Endothelial cell of umbilical vein (primary cell): ENCODE measurements at regions not wholly inside any gene's neighbourhood (a gene's known extent, or its start where the extent isn't known, plus 50 kb on each side); places are given as distances from the start of the nearest gene placed in this dataset.
"Not testable (repeated sequence)": the region's sequence is repeated elsewhere in the genome, so short reads cannot be mapped to it uniquely, and the experiment has no call there.

ENCODE experiments used
- BruUV-seq: library from RNA; stranded (reverse); fragments of 400-500 nt; replicated peaks from 2 replicates; lab custom pipeline; 2021; lab: Mats Ljungman, UMichigan
- CTCF ChIA-PET: fragments of 300-600, 350-600 bp; sonication (Branson Sonifier 250); formaldehyde crosslinking; loops from one replicate; lab custom pipeline; 2021; ENCODE audit warnings: antibody characterized with exemption, inconsistent platforms; lab: Charles Lee
- POLR2A ChIA-PET: fragments of 300-600, 350-600 bp; sonication (Branson Sonifier 250); formaldehyde crosslinking; loops from one replicate; lab custom pipeline; 2021; ENCODE audit warnings: antibody characterized with exemption, inconsistent platforms; lab: Charles Lee
- DNase-seq: peaks from one replicate; pipeline ENCODE4 v3.0.0-alpha.2; 2011; ENCODE audit warnings: low read depth, low spot score
- FAIRE-seq: peaks from 2 replicates; lab custom pipeline; 2011; peaks lifted over from hg19 to GRCh38; lab: Jason Lieb, UNC
- H2AFZ ChIP-seq: 2 replicates; pipeline ENCODE4 v1.6.0; 2012; ENCODE audit warnings: low read depth, low read length, control low read depth, inconsistent platforms
- H3K27ac ChIP-seq: 2 replicates; pipeline ENCODE4 v1.5.1; 2011; ENCODE audit warnings: low read depth, mild to moderate bottlenecking, control low read depth, low read length, moderate library complexity; ENCODE audit not compliant: insufficient read depth
- H3K27me3 ChIP-seq, 2 experiments: 2 replicates each; pipeline versions ENCODE4 v1.6.0 to v1.6.1; 2011; ENCODE audit warnings: low read length in 2 of 2, mixed read lengths in 1 of 2; ENCODE audit not compliant: control insufficient read depth in 2 of 2, insufficient read depth in 2 of 2
- H3K36me3 ChIP-seq, 2 experiments: 2 replicates in 1 of 2; 3 replicates in 1 of 2; pipeline ENCODE4 v1.5.1; 2011; ENCODE audit warnings: low read length in 2 of 2, mild to moderate bottlenecking in 1 of 2, moderate library complexity in 1 of 2; ENCODE audit not compliant: control insufficient read depth in 2 of 2, insufficient read depth in 2 of 2; ENCODE audit errors: extremely low read depth in 1 of 2
- H3K4me1 ChIP-seq: 3 replicates; pipeline ENCODE4 v1.5.1; 2011; ENCODE audit warnings: mild to moderate bottlenecking, low read length; ENCODE audit not compliant: control insufficient read depth, insufficient read depth; ENCODE audit errors: extremely low read depth
- H3K4me2 ChIP-seq: 2 replicates; pipeline ENCODE4 v1.6.1; 2011; ENCODE audit warnings: low read length, control low read depth, mixed read lengths; ENCODE audit not compliant: insufficient read depth
- H3K4me3 ChIP-seq, 3 experiments: fragments of 200-600 bp in 1 of 3; sonication (generic), shearing (Covaris generic) in 1 of 3; replicated peaks in 1 of 3; 2 replicates each; pipeline ENCODE4 v1.5.1; 2011 to 2016; ENCODE audit warnings: control low read depth in 3 of 3, low read length in 3 of 3, mild to moderate bottlenecking in 2 of 3, inconsistent platforms in 1 of 3, low read depth in 1 of 3, moderate library complexity in 1 of 3; ENCODE audit not compliant: insufficient read depth in 1 of 3
- H3K79me2 ChIP-seq: 2 replicates; pipeline ENCODE4 v1.6.0; 2012; ENCODE audit warnings: low read length, inconsistent platforms; ENCODE audit not compliant: control insufficient read depth, insufficient read depth
- H3K9ac ChIP-seq: replicated peaks from 2 replicates; pipeline ENCODE3; 2011; ENCODE audit warnings: low read length, control low read depth; ENCODE audit not compliant: insufficient read depth; ENCODE audit errors: extremely low read depth
- H3K9me1 ChIP-seq: replicated peaks from 3 replicates; pipeline ENCODE4 v1.6.0; 2011; ENCODE audit warnings: mild to moderate bottlenecking, low read length; ENCODE audit not compliant: control insufficient read depth, insufficient read depth; ENCODE audit errors: extremely low read depth
- H3K9me3 ChIP-seq: replicated peaks from 2 replicates; pipeline ENCODE4 v1.5.1; 2012; ENCODE audit warnings: low read length, inconsistent platforms; ENCODE audit not compliant: control insufficient read depth, insufficient read depth
- H4K20me1 ChIP-seq: replicated peaks from 2 replicates; pipeline ENCODE3; 2011; ENCODE audit warnings: mild to moderate bottlenecking, low read length; ENCODE audit not compliant: control insufficient read depth, insufficient read depth; ENCODE audit errors: extremely low read depth
- EZH2 ChIP-seq: IDR thresholded peaks from 2 replicates; pipeline ENCODE4 v1.6.1; 2012; ENCODE audit warnings: borderline replicate concordance, low read depth, mild to moderate bottlenecking, moderate library complexity, low read length, inconsistent platforms; ENCODE audit not compliant: severe bottlenecking
- FOS ChIP-seq: IDR thresholded peaks from 2 replicates; pipeline ENCODE4 v1.6.1; 2011; ENCODE audit warnings: mild to moderate bottlenecking, low read length, moderate library complexity, borderline replicate concordance; ENCODE audit not compliant: insufficient read depth
- GATA2 ChIP-seq: IDR thresholded peaks from 2 replicates; pipeline ENCODE4 v1.7.0; 2011; ENCODE audit warnings: low read depth, mild to moderate bottlenecking, moderate library complexity, mixed read lengths, low read length; ENCODE audit not compliant: insufficient read length, insufficient read depth
- JUN ChIP-seq: IDR thresholded peaks from 2 replicates; pipeline ENCODE4 v1.6.1; 2011; ENCODE audit warnings: borderline replicate concordance, low read depth; ENCODE audit not compliant: insufficient read length, insufficient read depth
- MAX ChIP-seq: IDR thresholded peaks from 2 replicates; pipeline ENCODE4 v1.6.1; 2011; ENCODE audit not compliant: insufficient read depth, insufficient read length
- MYC ChIP-seq: IDR thresholded peaks from one replicate; pipeline ENCODE4 v1.6.1; 2011; ENCODE audit warnings: mild to moderate bottlenecking, low read depth, low read length
- POLR2A ChIP-seq: IDR thresholded peaks from 2 replicates; pipeline ENCODE4 v1.6.1; 2012; ENCODE audit warnings: low read depth, mild to moderate bottlenecking, control low read depth, low read length
- POLR2AphosphoS5 ChIP-seq: IDR thresholded peaks from 2 replicates; pipeline ENCODE4 v1.6.1; 2012; ENCODE audit warnings: low read depth, mild to moderate bottlenecking, control low read depth, low read length, moderate library complexity; ENCODE audit not compliant: insufficient read depth
- dilution Hi-C: fragments of 300-500 bp; cut with MboI; formaldehyde crosslinking; loops from one replicate; pipeline ENCODE4 v1.15.0; 2019; ENCODE audit warnings: low sequenced_read_pairs; ENCODE audit not compliant: extremely low pct_ligation_motif_present
- intact Hi-C: fragments of 100-400 bp; cut with micrococcal nuclease; formaldehyde crosslinking; loops from one replicate; pipeline ENCODE4 v1.10.0; 2022
- TF ChIP-seq, protein P1 (sequence below), 2 donors: IDR thresholded peaks; 1 replicate in 1 of 2; 2 replicates in 1 of 2; pipeline ENCODE4 v1.5.1; 2011; ENCODE audit warnings: low read length in 2 of 2, mild to moderate bottlenecking in 2 of 2, moderate library complexity in 2 of 2, control low read depth in 1 of 2, inconsistent platforms in 1 of 2, low read depth in 1 of 2; ENCODE audit not compliant: insufficient read depth in 1 of 2; ENCODE audit errors: extremely low read depth in 1 of 2

DNA sequence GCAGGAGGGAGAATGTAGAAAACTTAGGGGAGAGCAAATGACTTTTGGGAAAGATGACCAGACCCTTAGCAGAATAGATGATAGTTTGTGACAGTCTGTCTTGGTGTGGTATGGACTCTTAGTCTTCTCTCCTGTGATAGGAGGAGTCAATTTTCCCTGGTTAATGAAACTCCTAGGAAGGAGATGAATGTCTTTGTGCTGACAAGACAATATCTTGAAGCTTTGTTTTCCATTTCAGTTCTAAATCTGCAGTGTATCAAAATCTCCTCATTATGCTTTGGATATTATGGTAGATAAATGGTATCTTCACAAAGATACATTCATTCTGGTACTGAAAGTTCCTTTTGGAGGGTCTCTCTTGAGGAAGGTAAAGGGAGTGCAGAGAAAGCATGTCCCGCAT, 77.8 kb upstream of the ZNF717 start:
- CTCF ChIA-PET: no interaction called here
- Histone ChIP-seq H2AFZ (no peak overlapping the region), H3K4me2 (no peak overlapping the region), H3K27me3 (no peaks in the 10 kb centered on the region), H3K9me1 (no peaks in the 10 kb centered on the region), H4K20me1 (no peaks in the 10 kb centered on the region), H3K36me3 (no peaks in the 10 kb centered on the region), H3K9ac (no peak overlapping the region), H3K9me3 (peaks cover 4% of the 10 kb centered on the region), H3K4me1 (no peaks in the 10 kb centered on the region), H3K4me3 (no peak overlapping the region), H3K27ac (no peak overlapping the region), H3K79me2 (no peaks in the 10 kb centered on the region)
- no TSS peak for BruUV-seq
- DNase-seq (no peak), FAIRE-seq (no peak)
- TF ChIP-seq MYC: no peak
- no peak for TF ChIP-seq JUN
- POLR2A ChIA-PET: no interaction called here
- dilution Hi-C loops: no loop called here
- intact Hi-C loops: no loop called here

DNA sequence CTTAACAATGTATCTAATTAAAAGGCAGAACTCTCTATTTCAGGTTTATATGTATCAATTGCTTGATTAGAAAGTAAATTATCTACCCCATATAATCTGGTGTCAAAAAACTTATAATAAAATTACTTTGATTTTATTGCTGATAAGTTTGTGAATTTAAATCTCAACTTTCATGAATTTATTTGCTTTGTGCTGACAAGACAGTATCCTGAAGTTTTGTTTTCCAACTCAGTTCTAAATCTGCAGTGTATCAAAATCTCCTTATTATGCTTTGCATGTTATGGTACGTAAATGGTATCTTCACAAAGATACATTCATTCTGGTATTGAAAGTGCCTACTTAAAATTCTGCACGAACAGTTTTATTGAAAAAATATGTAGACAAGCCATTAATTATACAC, 78.5 kb upstream of the ZNF717 start:
- Histone ChIP-seq H3K27ac (no peak overlapping the region), H3K9me1 (no peaks in the 10 kb centered on the region), H2AFZ (no peak overlapping the region), H4K20me1 (no peaks in the 10 kb centered on the region), H3K9ac (no peak overlapping the region), H3K4me2 (no peak overlapping the region), H3K27me3 (no peaks in the 10 kb centered on the region), H3K4me1 (no peaks in the 10 kb centered on the region), H3K36me3 (no peaks in the 10 kb centered on the region), H3K9me3 (no peaks in the 10 kb centered on the region), H3K4me3 (no peak overlapping the region), H3K79me2 (no peaks in the 10 kb centered on the region)
- no peak for FAIRE-seq
- DNase-seq: no peak
- ChIA-PET CTCF (no interaction called here), POLR2A (no interaction called here)
- intact Hi-C loops: no loop called here
- TF ChIP-seq EZH2 (no peak), GATA2 (no peak), POLR2A (no peak), JUN (no peak), FOS (no peak), MYC (no peak), POLR2AphosphoS5 (no peak), MAX (no peak)
- TF ChIP-seq, protein P1, sequence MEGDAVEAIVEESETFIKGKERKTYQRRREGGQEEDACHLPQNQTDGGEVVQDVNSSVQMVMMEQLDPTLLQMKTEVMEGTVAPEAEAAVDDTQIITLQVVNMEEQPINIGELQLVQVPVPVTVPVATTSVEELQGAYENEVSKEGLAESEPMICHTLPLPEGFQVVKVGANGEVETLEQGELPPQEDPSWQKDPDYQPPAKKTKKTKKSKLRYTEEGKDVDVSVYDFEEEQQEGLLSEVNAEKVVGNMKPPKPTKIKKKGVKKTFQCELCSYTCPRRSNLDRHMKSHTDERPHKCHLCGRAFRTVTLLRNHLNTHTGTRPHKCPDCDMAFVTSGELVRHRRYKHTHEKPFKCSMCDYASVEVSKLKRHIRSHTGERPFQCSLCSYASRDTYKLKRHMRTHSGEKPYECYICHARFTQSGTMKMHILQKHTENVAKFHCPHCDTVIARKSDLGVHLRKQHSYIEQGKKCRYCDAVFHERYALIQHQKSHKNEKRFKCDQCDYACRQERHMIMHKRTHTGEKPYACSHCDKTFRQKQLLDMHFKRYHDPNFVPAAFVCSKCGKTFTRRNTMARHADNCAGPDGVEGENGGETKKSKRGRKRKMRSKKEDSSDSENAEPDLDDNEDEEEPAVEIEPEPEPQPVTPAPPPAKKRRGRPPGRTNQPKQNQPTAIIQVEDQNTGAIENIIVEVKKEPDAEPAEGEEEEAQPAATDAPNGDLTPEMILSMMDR (IDR thresholded peaks at IDR 0.05; ENCODE audit: extremely low read depth in 1 of 2, insufficient read depth in 1 of 2, low read depth in 1 of 2, low read length in 2 of 2): no peak
- dilution Hi-C loops: no loop called here
- no TSS peak for BruUV-seq

DNA sequence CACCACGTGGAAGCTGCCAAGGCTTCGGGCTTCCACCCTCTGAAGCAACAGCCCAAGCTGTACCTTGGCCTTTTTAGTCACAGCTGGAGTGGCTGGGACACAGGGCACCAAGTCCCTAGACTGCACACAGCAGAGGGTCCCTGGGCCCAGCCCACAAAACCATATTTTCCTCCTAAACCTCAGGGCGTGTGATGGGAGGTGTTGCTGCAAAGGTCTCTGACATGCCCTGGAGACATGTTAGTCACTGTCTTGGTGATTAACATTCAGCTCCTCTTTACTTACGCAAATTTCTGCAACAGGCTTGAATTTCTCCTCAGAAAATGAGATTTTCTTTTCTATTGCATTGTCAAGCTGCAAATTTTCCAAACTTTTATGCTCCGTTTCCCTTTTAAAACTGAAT, 98.4 kb upstream of the ZNF717 start:
- H2AFZ ChIP-seq, H3K79me2 ChIP-seq, H3K9ac ChIP-seq, H3K27me3 ChIP-seq, H3K4me3 ChIP-seq, intact Hi-C loops, H3K4me1 ChIP-seq, H3K27ac ChIP-seq, H4K20me1 ChIP-seq, H3K4me2 ChIP-seq, BruUV-seq, H3K9me1 ChIP-seq, H3K9me3 ChIP-seq, DNase-seq, H3K36me3 ChIP-seq, POLR2A ChIA-PET, FAIRE-seq, dilution Hi-C loops, CTCF ChIA-PET: not testable (repeated sequence)
